ENCODE measurements at regions not wholly inside any gene's neighbourhood (a gene's known extent, or its start where the extent isn't known, plus 50 kb on each side); places are given as distances from the start of the nearest gene placed in this dataset.

GRCh38 chr18:10274301-10274700, 180.1 kb upstream of the APCDD1 start:
- H3K4me1 ChIP-seq, result peaks cover under 1 to 25% (median 10%) of the 10 kb centered on the region in 9 donors

GRCh38 chr18:10275486-10275885, 178.9 kb upstream of the APCDD1 start:
- H3K4me3 ChIP-seq, result no peak overlapping the region
- H3K4me1 ChIP-seq, result peaks cover 0 to 13% (median 2%) of the 10 kb centered on the region in 9 donors
- ATAC-seq, result no peak
- intact Hi-C loops (cut with DNase I), result no loop called here
- no peak for DNase-seq
- no peaks in the 10 kb centered on the region for H3K27me3 ChIP-seq
- WGBS, 2 donors, result 95 to 97% methylated on average over 3 of the region's 3 CpGs
- no peak for TF ChIP-seq CTCF (IDR thresholded peaks at IDR 0.05)
- H3K36me3 ChIP-seq, result no peaks in the 10 kb centered on the region
- H3K9me3 ChIP-seq, result no peaks in the 10 kb centered on the region
- H3K27ac ChIP-seq, result no peak overlapping the region

More at GRCh38 chr18:10274301-10274700, 180.1 kb upstream of the APCDD1 start:
- intact Hi-C loops (cut with DNase I), result no loop called here
- Histone ChIP-seq H3K27ac (peak overlapping the region in 1 of 10 donors; percentile 30), H3K36me3 (no peaks in the 10 kb centered on the region), H3K27me3 (no peaks in the 10 kb centered on the region), H3K4me3 (no peak overlapping the region), H3K9me3 (no peaks in the 10 kb centered on the region)
- WGBS, 2 donors, result 68 to 74% methylated on average over 5 of the region's 5 CpGs
- ATAC-seq, result peak in 7 of 8 donors; percentile 32 to 75 (median 65)
- TF ChIP-seq CTCF (IDR thresholded peaks at IDR 0.05), result no peak
- no peak for DNase-seq

- ATAC-seq, result no peak
- H3K27me3 ChIP-seq, result no peaks in the 10 kb centered on the region
- no peaks in the 10 kb centered on the region for H3K36me3 ChIP-seq
- no peak for TF ChIP-seq CTCF (IDR thresholded peaks at IDR 0.05)
- no peak for DNase-seq
- intact Hi-C loops (cut with DNase I), result no loop called here
- H3K27ac ChIP-seq, result no peak overlapping the region
- H3K9me3 ChIP-seq, result no peaks in the 10 kb centered on the region
- no peak overlapping the region for H3K4me3 ChIP-seq
- peaks cover 0 to 7% (median 0%) of the 10 kb centered on the region in 9 donors for H3K4me1 ChIP-seq
Observed at GRCh38 chr18:10278265-10278664, 176.2 kb upstream of the APCDD1 start.

- WGBS, 2 donors, result 95 to 97% methylated on average over 4 of the region's 4 CpGs
- H3K4me3 ChIP-seq, result no peak overlapping the region
- no peaks in the 10 kb centered on the region for H3K9me3 ChIP-seq
- H3K36me3 ChIP-seq, result no peaks in the 10 kb centered on the region
- no peak for TF ChIP-seq CTCF (IDR thresholded peaks at IDR 0.05)
- no peak for DNase-seq
- no peak overlapping the region for H3K27ac ChIP-seq
- peaks cover 0 to 4% (median 0%) of the 10 kb centered on the region in 9 donors for H3K4me1 ChIP-seq
- H3K27me3 ChIP-seq, result no peaks in the 10 kb centered on the region
- ATAC-seq, result no peak
- intact Hi-C loops (cut with DNase I), result no loop called here
Observed at GRCh38 chr18:10279471-10279870, 175.0 kb upstream of the APCDD1 start.
